Testis (tissue), 2 donors: ENCODE measurements at regions not wholly inside any gene's neighbourhood (a gene's known extent, or its start where the extent isn't known, plus 50 kb on each side); places are given as distances from the start of the nearest gene placed in this dataset.

Experiments used
- CTCF ChIP-seq, 3 experiments: fragments of 450-650 bp in 2 of 3; fragments of 200-600 bp in 1 of 3; sonication (generic) in 1 of 3; IDR thresholded peaks; one replicate each; pipeline ENCODE4 v1.5.1; 2016 to 2019; ENCODE audit warnings: antibody characterized with exemption in 3 of 3, mild to moderate bottlenecking in 2 of 3, moderate library complexity in 1 of 3
- POLR2A ChIP-seq: fragments of 450-650 bp; IDR thresholded peaks from one replicate; pipeline ENCODE4 v1.6.1; 2017; ENCODE audit warnings: antibody characterized with exemption, mild to moderate bottlenecking, moderate library complexity

GRCh38 chr22:47808886-47809620, 1046.6 kb downstream of the TBC1D22A start:
- TF ChIP-seq POLR2A (no peak), CTCF (IDR thresholded peaks at IDR 0.05) (no peak)
